ENCODE measurements at regions not wholly inside any gene's neighbourhood (a gene's known extent, or its start where the extent isn't known, plus 50 kb on each side); places are given as distances from the start of the nearest gene placed in this dataset.

GRCh38 chr5:1942630-1943029 is 59.9 kb upstream of the IRX4 start:
- H3K4me1 ChIP-seq (replicated peaks in 1 of 2), result no peaks in the 10 kb centered on the region
- in situ Hi-C loops (cut with MboI; ENCODE audit: low pct_unique_long_range_greater_than_20kb in 2 of 9, low sequenced_read_pairs in 9 of 9, unreplicated experiment in 9 of 9), result no loop called here
- WGBS, 10 experiments, result 39 to 95% (median 83%) methylated on average over 2 to 5 of the region's 5 CpGs; no CpG with 5 or more reads in 3 of the 10 experiments
- H3K27ac ChIP-seq, result no peak overlapping the region
- no peak overlapping the region for H3K4me3 ChIP-seq
- no peak for ATAC-seq (replicated peaks in 6 of 8)

DNA sequence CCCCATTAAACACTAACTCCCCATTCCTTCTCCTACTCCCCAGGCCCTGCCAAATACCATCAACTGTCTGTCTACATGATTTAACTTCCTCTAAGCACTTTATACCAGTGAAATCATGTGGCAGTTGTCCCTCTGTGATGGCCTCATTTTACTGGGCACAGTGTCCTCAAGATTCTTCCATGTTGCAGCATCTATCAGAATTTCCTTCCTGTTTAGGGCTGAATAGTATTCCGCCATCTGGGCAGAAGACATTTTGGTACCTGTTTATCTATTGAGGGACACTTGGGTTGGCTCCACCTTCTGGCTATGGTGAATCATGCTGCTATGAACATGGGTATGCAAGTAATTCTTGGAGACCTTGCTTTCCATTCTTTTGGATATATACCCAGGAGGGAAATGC is 59.4 kb upstream of the IRX4 start:
- 40 to 100% (median 83%) methylated on average over 1 of the region's 1 CpG; no CpG with 5 or more reads in 4 of the 10 experiments for WGBS, 10 experiments
- in situ Hi-C loops (cut with MboI; ENCODE audit: low pct_unique_long_range_greater_than_20kb in 2 of 9, low sequenced_read_pairs in 9 of 9, unreplicated experiment in 9 of 9), result no loop called here
- Histone ChIP-seq H3K4me3 (no peak overlapping the region), H3K27ac (no peak overlapping the region), H3K4me1 (replicated peaks in 1 of 2) (no peaks in the 10 kb centered on the region)
- ATAC-seq (replicated peaks in 6 of 8), result no peak

DNA sequence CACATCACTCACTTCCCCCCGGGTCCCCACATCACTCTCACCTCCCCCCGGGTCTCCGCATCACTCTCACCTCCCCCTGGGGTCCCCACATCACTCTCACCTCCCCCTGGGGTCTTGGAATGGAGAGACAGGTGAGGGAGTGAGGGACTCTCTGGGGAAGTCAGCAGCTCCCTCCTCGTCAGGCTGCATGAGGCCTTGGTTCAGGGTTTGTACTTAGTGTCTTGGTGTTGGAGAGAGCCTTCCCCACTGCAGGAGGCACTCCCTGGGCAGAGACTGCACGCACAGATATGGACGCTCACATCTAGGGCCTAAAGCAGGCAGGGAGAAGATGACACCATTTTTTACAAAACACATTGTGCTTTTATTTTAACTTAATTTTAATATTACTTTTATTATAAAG is 56.5 kb upstream of the IRX4 start:
- in situ Hi-C loops (cut with MboI; ENCODE audit: low pct_unique_long_range_greater_than_20kb in 2 of 9, low sequenced_read_pairs in 9 of 9, unreplicated experiment in 9 of 9), result no loop called here
- 20 to 61% (median 59%) methylated on average over 1 to 2 of the region's 6 CpGs; no CpG with 5 or more reads in 6 of the 10 experiments for WGBS, 10 experiments
- no peak overlapping the region for H3K4me3 ChIP-seq
- no peak for ATAC-seq (replicated peaks in 6 of 8)
- H3K27ac ChIP-seq, result no peak overlapping the region
- H3K4me1 ChIP-seq (replicated peaks in 1 of 2), result no peaks in the 10 kb centered on the region

GRCh38 chr5:1938310-1939000 is 55.7 kb upstream of the IRX4 start:
- ATAC-seq (replicated peaks in 6 of 8), result no peak
- in situ Hi-C loops (cut with MboI; ENCODE audit: low pct_unique_long_range_greater_than_20kb in 2 of 9, low sequenced_read_pairs in 9 of 9, unreplicated experiment in 9 of 9), result no loop called here
- 30 to 90% (median 74%) methylated on average over 2 to 10 of the region's 17 CpGs; no CpG with 5 or more reads in 2 of the 10 experiments for WGBS, 10 experiments
- H3K4me3 ChIP-seq, result no peak overlapping the region
- H3K27ac ChIP-seq, result no peak overlapping the region
- no peaks in the 10 kb centered on the region for H3K4me1 ChIP-seq (replicated peaks in 1 of 2)

GRCh38 chr5:1937590-1937989 is 54.9 kb upstream of the IRX4 start:
- in situ Hi-C loops (cut with MboI; ENCODE audit: low pct_unique_long_range_greater_than_20kb in 2 of 9, low sequenced_read_pairs in 9 of 9, unreplicated experiment in 9 of 9), result no loop called here
- WGBS, 10 experiments, result 23 to 100% (median 49%) methylated on average over 1 to 7 of the region's 12 CpGs; no CpG with 5 or more reads in 4 of the 10 experiments

DNA sequence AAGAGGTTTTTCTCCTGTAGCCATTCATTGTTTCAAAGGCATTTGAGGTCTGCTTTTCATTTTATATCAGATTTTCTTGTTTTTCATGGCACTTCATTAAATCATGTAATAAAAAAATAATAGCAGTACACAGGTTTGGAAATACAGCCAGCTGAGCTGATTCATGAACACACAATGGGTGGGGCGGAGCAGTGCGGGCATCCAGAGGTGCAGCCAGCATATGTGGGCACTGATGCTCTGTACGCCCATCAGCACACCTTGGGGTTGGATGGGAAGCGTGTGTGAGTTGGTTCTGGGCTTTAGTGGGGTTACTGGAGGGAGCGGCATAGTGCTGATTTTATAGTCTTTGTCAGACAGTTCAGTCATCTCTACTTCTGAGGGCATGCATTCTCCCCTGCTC is 54.2 kb upstream of the IRX4 start:
- Histone ChIP-seq H3K4me1 (replicated peaks in 1 of 2) (no peaks in the 10 kb centered on the region), H3K27ac (no peak overlapping the region), H3K4me3 (no peak overlapping the region)
- ATAC-seq (replicated peaks in 6 of 8), result no peak
- in situ Hi-C loops (cut with MboI; ENCODE audit: low pct_unique_long_range_greater_than_20kb in 2 of 9, low sequenced_read_pairs in 9 of 9, unreplicated experiment in 9 of 9), result no loop called here
- whole genome bisulfite sequencing, 10 experiments, result 0 to 89% (median 40%) methylated on average over 1 to 4 of the region's 5 CpGs; no CpG with 5 or more reads in 4 of the 10 experiments

More at GRCh38 chr5:1937590-1937989, 54.9 kb upstream of the IRX4 start:
- ATAC-seq (replicated peaks in 6 of 8), result no peak
- H3K4me1 ChIP-seq (replicated peaks in 1 of 2), result no peaks in the 10 kb centered on the region
- no peak overlapping the region for H3K4me3 ChIP-seq
- no peak overlapping the region for H3K27ac ChIP-seq

DNA sequence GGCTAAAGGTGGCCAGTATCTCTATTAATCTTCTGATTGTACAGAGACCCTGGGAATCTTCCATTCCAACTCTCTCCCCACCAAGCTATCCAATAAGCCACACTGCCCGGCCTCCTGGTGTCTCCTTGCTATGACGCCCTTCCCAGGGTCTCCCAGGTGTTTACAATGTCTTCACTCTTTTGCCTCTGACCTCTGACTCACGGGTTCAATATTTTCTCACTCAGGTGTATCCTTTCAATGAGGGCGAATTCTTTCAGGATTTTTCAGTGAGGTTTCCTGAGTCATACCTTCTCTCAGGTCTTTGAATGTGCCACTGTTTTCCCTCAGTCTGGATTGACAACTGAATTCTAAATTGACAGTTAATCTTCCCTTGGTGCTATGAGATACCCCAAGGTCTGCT is 53.7 kb upstream of the IRX4 start:
- H3K4me1 ChIP-seq (replicated peaks in 1 of 2), result no peaks in the 10 kb centered on the region
- in situ Hi-C loops (cut with MboI; ENCODE audit: low pct_unique_long_range_greater_than_20kb in 2 of 9, low sequenced_read_pairs in 9 of 9, unreplicated experiment in 9 of 9), result no loop called here
- H3K4me3 ChIP-seq, result no peak overlapping the region
- H3K27ac ChIP-seq, result no peak overlapping the region
- 0 to 80% (median 71%) methylated on average over 1 to 4 of the region's 4 CpGs; no CpG with 5 or more reads in 2 of the 10 experiments for WGBS, 10 experiments
- ATAC-seq (replicated peaks in 6 of 8), result no peak

DNA sequence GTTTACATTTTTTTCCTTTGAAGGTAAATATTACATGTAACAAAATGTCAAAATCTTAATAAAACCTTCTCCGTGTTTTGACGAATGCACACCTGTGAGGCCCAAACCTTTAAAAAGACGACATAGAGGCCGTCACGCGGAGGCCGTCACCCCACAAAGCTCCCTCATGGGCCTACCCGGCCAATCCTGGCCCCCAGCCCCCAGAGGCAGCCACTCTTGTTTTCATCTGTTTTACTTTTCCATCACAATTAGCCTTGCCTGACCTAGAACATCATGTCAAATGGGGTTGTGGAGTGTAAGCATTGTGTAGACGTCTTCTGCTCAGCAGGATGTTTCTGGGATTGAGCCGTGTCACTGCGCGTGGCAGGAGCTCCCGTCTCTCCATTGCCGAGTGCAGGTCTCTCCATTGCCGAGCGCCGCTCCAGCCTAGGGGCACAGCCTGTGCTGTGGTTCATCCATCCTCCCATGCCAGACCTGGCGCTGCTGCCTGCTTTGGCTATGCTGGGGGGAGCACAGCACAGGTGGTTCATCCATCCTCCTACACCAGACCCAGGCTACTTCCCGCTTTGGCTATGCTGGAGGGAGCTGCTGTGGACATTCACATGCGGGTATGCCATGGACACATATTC is 52.2 kb upstream of the IRX4 start:
- H3K27ac ChIP-seq, result no peak overlapping the region
- ATAC-seq (replicated peaks in 6 of 8), result no peak
- 0 to 87% (median 73%) methylated on average over 1 to 19 of the region's 20 CpGs for WGBS, 10 experiments
- no peak overlapping the region for H3K4me3 ChIP-seq
- H3K4me1 ChIP-seq (replicated peaks in 1 of 2), result no peaks in the 10 kb centered on the region
- in situ Hi-C loops (cut with MboI; ENCODE audit: low pct_unique_long_range_greater_than_20kb in 2 of 9, low sequenced_read_pairs in 9 of 9, unreplicated experiment in 9 of 9), result no loop called here

DNA sequence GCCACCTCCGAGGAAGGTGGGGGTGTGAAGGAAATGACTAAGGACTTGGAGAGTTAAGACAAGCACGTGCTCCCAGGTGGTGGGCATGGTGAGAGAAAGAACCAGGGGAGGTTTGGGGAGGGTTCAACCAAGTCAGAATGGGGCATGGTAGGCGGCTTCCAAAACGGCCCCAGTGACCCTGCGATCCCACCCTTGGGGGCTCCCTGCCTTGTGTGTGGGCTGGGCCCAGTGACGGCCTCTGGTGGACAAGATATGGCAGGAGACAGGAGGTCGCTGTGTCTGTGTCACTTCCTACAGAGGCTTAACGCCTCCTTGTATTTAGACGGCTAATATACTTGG is 51.3 kb upstream of the IRX4 start:
- ATAC-seq (replicated peaks in 6 of 8), result no peak

GRCh38 chr5:1933364-1934055 is 50.8 kb upstream of the IRX4 start:
- H3K4me1 ChIP-seq (replicated peaks in 1 of 2), result no peaks in the 10 kb centered on the region
- in situ Hi-C loops (cut with MboI; ENCODE audit: low pct_unique_long_range_greater_than_20kb in 2 of 9, low sequenced_read_pairs in 9 of 9, unreplicated experiment in 9 of 9), result no loop called here
- no peak overlapping the region for H3K4me3 ChIP-seq
- WGBS, 10 experiments, result 19 to 86% (median 74%) methylated on average over 1 to 12 of the region's 14 CpGs
- H3K27ac ChIP-seq, result no peak overlapping the region
- no peak for ATAC-seq (replicated peaks in 6 of 8)

More for the DNA sequence above, 51.3 kb upstream of the IRX4 start:
- no peak overlapping the region for H3K27ac ChIP-seq
- no peak overlapping the region for H3K4me3 ChIP-seq
- 40 to 100% (median 75%) methylated on average over 1 to 9 of the region's 9 CpGs; no CpG with 5 or more reads in 4 of the 10 experiments for WGBS, 10 experiments
- in situ Hi-C loops (cut with MboI; ENCODE audit: low pct_unique_long_range_greater_than_20kb in 2 of 9, low sequenced_read_pairs in 9 of 9, unreplicated experiment in 9 of 9), result no loop called here
- H3K4me1 ChIP-seq (replicated peaks in 1 of 2), result no peaks in the 10 kb centered on the region

Data from motor neuron (in vitro differentiated cells).